ENCODE measurements at regions not wholly inside any gene's neighbourhood (a gene's known extent, or its start where the extent isn't known, plus 50 kb on each side); places are given as distances from the start of the nearest gene placed in this dataset.

DNA sequence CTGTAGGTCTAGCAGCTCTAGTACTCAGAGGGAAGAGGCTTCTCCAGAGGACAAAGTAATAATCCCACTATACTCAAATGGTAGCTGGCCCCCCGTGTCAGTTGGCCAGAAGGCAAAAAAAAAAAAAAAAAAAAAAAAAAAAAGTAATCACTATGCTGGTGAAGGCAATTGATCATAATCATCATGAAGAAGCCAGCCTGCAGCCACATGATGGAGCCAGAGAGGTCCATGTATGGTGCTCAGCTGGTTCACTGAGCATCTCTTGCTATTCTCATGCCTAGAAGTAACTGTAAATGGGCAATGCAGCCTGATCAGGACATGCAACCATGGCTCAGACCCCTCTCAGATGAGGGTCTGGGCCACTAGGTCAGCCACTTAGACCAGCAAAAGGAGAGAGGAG, 378.8 kb downstream of the MED13L start:
- TF ChIP-seq, protein P1, sequence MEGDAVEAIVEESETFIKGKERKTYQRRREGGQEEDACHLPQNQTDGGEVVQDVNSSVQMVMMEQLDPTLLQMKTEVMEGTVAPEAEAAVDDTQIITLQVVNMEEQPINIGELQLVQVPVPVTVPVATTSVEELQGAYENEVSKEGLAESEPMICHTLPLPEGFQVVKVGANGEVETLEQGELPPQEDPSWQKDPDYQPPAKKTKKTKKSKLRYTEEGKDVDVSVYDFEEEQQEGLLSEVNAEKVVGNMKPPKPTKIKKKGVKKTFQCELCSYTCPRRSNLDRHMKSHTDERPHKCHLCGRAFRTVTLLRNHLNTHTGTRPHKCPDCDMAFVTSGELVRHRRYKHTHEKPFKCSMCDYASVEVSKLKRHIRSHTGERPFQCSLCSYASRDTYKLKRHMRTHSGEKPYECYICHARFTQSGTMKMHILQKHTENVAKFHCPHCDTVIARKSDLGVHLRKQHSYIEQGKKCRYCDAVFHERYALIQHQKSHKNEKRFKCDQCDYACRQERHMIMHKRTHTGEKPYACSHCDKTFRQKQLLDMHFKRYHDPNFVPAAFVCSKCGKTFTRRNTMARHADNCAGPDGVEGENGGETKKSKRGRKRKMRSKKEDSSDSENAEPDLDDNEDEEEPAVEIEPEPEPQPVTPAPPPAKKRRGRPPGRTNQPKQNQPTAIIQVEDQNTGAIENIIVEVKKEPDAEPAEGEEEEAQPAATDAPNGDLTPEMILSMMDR (IDR thresholded peaks at IDR 0.05) = peak; percentile 38; the same call in 1 of the 2 replicates
- Mint-ChIP-seq H3K27ac (no peak overlapping the region), H3K4me1 (ENCODE audit: low read depth) (no peaks in the 10 kb centered on the region), H3K9me3 (peaks cover 7% of the 10 kb centered on the region), H3K4me3 (no peak overlapping the region), H3K27me3 (ENCODE audit: insufficient read depth) (peaks cover 26% of the 10 kb centered on the region), H3K36me3 (ENCODE audit: low read depth) (peaks cover 3% of the 10 kb centered on the region; the same call in 1 of the 2 replicates)
- DNase-seq = peak; percentile 7

DNA sequence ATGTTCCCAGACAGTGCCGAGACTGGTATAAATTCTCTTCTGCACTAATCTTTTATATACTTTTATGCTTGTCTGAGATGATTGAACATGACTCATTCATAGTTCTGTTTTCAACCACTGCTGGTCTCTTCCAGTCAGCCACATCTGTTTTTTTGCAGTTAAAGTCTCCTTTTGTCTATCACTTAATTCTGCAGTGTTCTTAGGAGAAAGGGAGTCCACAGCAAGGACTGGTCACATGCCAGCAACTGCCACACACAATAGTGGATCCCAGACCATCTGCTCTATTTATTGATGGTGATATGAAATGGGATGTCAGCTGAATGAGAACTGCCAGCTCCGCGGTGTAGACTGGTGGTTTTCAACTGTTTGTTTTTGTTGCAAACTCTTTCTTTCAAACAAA, 379.8 kb downstream of the MED13L start:
- Mint-ChIP-seq H3K4me3 (no peak overlapping the region), H3K27me3 (ENCODE audit: insufficient read depth) (peaks cover 31% of the 10 kb centered on the region), H3K36me3 (ENCODE audit: low read depth) (no peaks in the 10 kb centered on the region), H3K9me3 (peaks cover 4% of the 10 kb centered on the region; the same call in 1 of the 2 replicates), H3K4me1 (ENCODE audit: low read depth) (no peaks in the 10 kb centered on the region), H3K27ac (no peak overlapping the region)
- TF ChIP-seq, protein P1 (IDR thresholded peaks at IDR 0.05) = no peak
- DNase-seq = peak; percentile 2

DNA sequence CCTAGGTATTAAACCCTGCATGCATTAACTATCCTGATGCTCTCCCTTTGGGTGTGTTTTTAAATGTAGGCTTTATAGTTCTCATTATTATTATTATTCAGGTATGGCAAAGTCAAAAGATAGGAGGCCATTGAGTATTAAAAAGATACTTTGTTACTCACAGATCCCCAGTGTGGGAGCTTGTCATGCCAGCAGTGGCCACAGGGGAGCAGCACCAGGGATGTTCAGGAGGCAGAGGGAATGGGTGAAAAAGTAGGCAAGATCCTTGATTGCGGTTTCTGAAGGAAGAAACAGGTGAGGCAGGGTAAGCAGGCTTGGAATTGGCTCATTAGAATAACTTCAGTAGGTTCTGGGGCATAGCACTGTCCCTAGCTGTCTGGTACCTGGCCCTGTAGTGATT, 382.2 kb downstream of the MED13L start:
- Mint-ChIP-seq H3K27ac (no peak overlapping the region), H3K36me3 (ENCODE audit: low read depth) (no peaks in the 10 kb centered on the region), H3K4me1 (ENCODE audit: low read depth) (no peaks in the 10 kb centered on the region), H3K4me3 (no peak overlapping the region), H3K9me3 (peaks cover 4% of the 10 kb centered on the region; the same call in 1 of the 2 replicates), H3K27me3 (ENCODE audit: insufficient read depth) (peaks cover 29% of the 10 kb centered on the region)
- no peak for DNase-seq
- TF ChIP-seq, protein P1 (IDR thresholded peaks at IDR 0.05) = peak; percentile 70

DNA sequence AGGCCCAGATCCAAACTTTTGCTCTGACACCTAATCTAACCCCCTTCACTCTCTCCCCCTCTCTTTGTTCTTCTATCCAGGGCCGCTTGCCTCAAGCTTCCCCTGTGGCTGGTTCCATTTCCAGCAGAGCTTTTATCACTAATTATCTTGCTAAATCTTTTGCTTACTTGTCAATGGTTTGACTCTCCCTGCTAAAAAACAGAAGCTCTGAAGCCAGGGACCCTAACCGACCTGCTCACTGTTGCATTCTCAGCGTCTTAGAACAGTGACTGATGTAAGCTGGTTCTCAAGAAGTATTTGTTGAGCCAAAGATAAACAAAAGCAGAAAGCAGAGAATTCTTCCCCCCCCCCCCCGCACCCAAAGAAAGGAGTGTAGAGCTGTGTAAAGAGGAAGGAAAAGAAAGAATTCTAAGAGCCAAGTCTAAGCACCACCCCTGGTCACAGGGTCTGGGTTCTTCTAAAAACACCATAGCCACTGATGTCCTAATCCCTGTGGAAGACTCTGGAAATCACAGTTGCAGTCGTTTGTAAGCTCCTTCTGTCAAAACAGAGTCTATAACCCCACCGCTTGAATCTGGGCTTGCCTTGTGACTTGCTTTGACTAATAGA, 385.8 kb downstream of the MED13L start:
- Mint-ChIP-seq H3K27me3 (ENCODE audit: insufficient read depth) (peaks cover 26% of the 10 kb centered on the region), H3K9me3 (peaks cover 4% of the 10 kb centered on the region; the same call in 1 of the 2 replicates), H3K4me1 (ENCODE audit: low read depth) (no peaks in the 10 kb centered on the region), H3K4me3 (no peak overlapping the region), H3K36me3 (ENCODE audit: low read depth) (no peaks in the 10 kb centered on the region), H3K27ac (no peak overlapping the region)
- TF ChIP-seq, protein P1 (IDR thresholded peaks at IDR 0.05) = no peak
- DNase-seq = no peak

DNA sequence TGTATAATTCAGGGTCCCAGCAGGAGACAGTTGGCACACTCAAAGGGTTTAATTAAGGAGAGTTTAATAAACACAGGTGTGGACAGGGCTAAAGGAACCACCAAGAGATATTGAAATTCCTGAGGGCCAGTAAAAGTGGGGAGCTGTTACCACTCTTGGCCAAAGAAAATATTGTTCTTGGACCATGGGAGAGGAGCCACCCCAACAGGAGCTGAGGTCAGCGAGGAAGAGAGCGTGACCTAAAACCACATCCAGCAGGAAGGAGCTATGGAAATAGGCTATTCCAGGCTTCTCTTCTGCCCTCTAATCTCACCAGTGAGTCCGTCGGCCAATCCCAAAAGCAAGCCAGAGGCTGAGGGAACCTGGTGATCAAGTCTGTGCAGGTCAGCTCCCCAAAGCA, 390.8 kb downstream of the MED13L start:
- H3K36me3 Mint-ChIP-seq (ENCODE audit: low read depth) = no peaks in the 10 kb centered on the region
- H3K27me3 Mint-ChIP-seq (ENCODE audit: insufficient read depth) = peaks cover 22% of the 10 kb centered on the region
- DNase-seq = no peak
- H3K27ac Mint-ChIP-seq = no peak overlapping the region
- H3K4me3 Mint-ChIP-seq = no peak overlapping the region
- no peaks in the 10 kb centered on the region for H3K9me3 Mint-ChIP-seq
- TF ChIP-seq, protein P1 (IDR thresholded peaks at IDR 0.05) = no peak
- no peaks in the 10 kb centered on the region for H3K4me1 Mint-ChIP-seq (ENCODE audit: low read depth)
